GM19328 (cell line): ENCODE measurements at regions not wholly inside any gene's neighbourhood (a gene's known extent, or its start where the extent isn't known, plus 50 kb on each side); places are given as distances from the start of the nearest gene placed in this dataset.

Source experiments
- ATAC-seq: cut with Tn5 transposase; IDR thresholded peaks from one replicate; pipeline ENCODE4 v1.9.1; 2021; ENCODE audit warnings: mild to moderate bottlenecking, moderate library complexity; ENCODE audit not compliant: unreplicated experiment

DNA sequence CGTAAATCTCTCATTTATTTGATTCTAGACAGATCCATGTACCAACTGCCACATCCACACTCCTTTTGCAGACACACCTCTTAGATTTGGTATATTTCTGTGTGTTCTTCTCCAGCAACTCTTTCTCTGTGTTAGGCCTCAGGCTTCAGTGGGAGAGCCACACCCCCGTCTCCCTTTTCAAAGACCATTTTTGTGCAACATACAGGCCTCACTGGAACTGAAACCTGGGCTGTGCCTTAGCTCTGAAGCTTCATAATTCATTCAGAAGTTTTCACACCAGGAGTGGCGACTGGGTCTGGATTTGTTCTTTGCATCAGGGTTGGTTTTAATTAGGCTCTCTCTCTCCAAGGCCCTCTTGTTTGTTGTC lies 170.2 kb downstream of the THBS2 start:
- ATAC-seq = no peak

DNA sequence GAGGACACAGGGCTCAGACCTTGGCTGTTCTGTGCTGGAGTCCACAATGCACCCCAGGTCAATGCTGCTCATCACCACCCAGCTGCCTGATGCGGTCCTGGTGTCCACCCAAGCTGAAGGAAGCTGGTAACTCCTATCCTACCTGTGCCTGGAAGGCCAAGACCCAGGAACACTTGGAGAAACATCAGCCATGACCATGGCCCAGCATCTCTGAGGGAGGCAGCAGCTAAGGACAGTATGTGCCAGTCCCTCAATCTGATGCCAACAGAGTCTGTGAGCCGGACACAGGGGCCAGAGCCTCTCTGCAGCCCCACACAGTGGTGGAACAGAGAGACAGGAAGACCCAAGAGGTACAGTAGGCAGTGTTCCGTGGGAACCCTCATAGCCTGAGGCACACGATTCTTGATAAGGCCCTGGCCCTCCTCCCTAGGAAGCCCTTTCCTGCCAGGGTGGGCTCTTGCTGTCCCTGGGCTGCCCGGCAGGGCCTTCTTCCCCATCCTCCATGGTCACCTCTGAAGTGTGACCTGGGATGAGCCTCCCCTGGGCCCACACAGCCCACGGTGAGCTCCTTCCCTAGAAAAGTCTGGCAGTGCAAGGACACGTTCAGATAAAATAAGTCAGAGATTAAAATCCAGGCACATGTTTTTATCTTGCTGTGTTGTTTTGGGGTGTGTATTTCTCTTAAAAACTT lies 170.7 kb downstream of the THBS2 start:
- no peak for ATAC-seq

DNA sequence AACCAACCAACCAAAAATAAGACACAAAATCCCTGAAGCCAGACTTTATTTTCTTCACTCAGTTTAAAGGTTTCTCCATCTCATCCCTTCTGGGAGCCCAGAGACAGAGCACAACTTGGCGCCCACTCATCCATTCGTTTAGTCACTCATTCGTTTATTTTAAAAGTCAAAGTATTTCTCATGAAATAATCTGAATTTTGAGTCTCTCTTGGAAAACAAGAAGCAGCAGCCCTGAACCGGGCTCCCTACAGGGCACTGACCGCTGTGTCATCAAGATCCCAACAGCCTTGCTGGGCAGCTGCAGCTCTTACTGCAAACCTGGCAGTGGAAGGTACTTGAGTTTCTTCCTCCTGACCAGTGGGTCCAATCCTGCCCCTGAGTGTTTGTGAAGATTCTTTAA lies 171.6 kb downstream of the THBS2 start:
- ATAC-seq = no peak

DNA sequence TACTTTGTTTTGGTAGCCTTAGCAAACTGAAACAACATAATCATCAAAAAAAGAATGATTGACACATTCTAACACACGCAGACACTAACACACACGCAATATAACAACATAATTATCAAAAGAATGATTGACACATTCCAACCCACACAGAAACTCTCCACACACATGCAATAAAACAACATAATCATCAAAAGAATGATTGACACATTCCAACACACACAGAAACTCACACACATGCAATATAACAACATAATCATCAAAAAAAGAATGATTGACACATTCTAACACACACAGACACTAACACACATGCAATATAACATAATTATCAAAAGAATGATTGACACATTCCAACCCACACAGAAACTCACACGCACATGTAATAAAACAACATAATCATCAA lies 172.4 kb downstream of the THBS2 start:
- ATAC-seq = no peak

DNA sequence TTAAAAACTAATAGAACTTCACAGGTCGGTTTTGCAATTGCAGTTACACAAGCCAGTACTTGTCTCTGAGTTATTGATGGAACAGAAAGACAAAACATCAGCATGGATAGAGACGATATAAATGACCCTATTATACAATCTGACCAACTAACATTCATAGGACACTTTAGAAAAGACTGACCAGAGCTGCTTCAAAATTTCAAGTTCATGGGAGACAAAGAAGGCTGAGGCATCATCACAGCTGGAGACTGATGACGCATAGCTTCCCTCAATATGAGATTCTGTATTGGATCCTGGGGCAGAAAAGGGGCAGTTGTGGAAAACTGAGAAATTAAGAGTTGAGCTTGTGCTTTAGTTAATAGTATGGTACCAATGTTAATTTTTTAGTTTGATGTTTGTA lies 174.0 kb downstream of the THBS2 start:
- no peak for ATAC-seq

DNA sequence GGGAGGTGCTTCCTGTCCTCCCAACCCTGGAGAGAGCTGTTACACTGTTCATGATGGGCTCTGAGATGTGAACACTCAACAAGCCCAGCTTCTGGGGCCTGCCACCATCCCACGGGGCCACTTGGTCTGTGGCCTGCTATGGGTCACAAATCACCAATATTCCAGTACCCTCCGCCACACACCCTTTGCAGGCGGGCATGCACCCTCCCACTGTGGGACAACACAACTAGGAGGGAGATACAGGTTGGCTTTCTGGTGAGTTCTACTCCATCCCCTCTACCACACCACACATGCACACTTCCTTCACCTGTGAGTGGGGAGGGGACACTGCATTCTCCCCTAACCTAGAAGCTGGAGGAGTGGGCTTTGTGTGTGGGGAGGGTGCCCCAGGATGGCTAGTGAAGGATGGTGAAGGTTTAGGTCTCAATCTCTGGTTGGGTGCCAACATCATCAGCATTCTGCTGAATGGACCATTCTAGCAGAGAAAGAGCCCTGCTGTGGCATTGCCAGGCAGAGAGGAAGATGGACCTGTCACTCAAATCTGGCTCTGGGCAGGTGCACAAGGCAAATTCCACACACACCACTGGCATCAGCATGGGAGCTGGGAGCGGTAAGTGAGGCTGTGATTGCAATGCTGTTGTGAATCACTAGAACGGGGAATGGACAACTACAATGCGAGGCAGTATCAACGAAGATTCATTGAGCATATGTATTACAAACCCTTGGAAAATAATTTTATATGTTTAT lies 175.1 kb downstream of the THBS2 start:
- ATAC-seq = no peak

DNA sequence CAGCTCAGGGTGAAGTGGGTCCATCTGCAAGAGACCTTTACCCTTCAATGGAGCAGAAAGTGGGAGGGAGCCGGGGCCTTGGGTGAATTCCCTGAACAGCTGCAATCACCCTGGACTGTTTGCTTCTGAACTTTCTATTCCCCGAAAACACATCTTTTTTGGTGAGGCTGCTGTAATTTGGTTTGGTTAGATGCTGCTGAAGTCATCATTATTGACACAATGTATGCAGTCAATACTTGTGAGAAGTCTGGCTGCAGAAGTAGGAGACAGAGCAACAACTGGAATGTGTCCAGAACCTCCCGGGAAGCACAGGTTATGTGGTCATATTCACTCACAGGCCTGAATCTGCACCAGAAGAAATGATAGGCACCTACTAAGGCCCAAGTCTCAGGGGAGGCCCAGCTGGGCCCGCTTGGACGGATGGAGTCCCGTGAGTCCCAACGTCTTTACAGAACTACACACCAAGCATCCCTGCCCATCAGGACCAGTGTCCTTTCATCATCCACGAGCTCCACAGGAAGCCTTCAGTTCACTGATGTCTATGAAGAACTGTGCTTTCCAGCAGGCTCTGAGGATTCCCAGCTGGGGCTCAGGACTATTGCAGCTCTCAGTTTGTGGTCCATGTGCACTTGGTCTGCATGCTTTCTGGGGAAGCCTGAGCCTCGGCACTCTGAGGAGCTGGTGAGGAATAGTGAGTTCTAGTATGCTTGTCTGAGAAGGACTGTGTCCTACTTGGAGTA lies 177.6 kb downstream of the THBS2 start:
- no peak for ATAC-seq

DNA sequence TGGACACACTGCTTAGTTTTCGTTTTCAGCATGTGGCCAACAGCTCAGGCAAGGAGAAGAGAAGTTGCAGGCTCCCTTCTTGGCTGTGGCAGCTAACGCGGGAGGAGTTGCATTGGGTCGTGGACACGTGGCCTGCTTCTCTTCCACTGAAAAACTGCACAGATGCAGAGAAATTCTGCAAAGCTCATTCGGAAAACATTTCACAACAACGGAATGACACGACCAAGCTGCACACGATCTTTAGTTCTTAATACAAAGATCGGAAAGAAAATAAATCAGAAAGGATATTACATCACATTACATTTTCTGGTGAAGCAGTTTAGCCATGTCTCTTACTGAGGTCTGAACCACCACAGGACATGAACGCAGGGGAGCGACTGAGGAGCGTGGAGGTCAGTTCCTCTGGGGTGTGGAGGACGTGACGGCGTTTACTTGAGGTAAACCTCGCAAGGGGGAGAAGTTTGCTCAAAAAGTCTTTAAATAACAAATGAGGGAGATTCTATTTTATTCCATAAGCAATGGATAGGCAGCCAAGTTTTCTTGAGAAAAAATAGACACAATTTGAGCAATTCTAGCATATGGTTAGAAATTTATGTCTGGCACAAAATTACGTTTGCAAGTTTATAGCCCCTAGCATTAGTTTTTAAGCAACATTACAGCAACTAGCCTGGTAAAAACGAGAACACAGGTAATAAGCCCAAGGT lies 178.3 kb downstream of the THBS2 start:
- no peak for ATAC-seq

DNA sequence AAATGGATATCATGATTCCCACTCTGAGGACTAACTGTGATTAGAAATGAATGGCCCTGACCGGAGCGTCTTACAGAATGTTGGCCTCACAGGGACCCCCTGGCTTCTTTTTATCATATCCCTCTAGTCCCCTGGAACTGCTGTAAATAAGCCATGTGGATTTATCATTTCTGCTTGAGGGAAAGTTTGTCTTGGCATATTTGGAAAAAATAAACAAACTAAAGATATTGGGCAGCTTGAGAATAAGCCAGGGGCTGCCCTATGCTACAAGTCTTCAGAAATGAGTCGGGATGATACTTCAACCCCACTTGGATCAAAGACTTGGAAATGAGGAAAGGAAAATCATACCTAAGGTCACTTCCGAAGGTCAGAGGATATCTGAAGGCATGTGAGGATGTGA lies 179.1 kb downstream of the THBS2 start:
- no peak for ATAC-seq

DNA sequence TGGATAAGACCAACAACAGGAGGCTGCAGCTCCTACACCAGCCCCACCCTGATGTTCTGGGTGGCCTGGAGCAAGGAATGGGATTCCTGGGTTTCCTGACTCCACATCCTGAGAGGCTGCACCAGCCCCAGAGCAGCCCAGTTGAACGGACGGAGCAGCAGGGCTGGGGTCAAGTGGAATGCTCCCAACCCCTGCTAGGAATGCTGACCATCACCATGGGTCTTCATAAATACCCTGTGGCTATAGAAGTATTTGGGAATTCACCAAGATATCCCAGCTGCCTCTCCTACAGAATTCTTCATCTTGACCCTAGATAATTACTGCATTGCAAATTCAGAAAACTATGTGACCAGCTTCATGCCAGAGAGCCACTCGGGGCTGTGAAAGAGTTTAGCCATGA lies 180.3 kb downstream of the THBS2 start:
- ATAC-seq = no peak

DNA sequence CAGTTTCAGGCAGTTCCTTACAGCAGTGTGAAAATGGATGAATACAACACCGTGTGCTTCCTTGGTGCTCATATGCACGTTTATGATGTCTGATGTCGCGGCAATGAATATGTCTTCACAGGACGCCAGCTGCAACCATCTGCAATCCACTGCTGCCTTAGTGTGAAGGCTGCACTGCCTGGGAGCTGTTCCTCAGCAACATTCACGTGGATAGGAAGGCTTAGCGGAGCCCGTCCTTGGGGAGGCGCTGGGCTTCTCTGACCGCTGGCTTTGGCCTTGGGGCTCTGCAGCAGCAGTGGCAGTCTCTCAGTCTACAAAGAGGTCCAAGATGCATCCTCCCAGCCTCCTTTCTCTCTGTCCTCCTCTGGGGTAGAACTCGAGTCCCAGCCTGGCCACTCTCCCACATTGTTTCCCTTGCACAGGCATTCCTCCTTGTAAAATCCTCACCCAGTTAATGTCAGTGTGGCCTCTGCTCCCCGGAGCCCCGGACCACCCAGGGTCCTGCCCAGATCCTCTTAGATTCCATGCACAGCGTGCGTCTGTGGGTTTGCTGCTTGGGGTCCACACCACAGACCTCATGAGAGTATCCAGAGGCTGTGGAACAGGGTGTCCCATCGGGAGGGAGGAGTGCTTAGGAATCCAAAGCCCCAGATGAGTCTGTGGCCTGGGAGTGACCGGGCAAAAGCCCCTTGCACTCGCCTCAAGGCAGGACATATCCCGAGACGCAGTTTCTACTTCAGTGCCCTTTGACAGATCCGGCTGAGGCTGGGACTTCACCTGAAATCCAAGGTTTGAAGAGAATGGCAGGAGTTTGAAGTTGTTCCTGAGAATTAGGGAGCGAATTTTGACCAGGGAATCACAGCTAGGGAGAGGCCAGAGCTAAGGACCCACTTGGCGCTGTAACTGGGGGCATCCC lies 181.3 kb downstream of the THBS2 start:
- no peak for ATAC-seq

DNA sequence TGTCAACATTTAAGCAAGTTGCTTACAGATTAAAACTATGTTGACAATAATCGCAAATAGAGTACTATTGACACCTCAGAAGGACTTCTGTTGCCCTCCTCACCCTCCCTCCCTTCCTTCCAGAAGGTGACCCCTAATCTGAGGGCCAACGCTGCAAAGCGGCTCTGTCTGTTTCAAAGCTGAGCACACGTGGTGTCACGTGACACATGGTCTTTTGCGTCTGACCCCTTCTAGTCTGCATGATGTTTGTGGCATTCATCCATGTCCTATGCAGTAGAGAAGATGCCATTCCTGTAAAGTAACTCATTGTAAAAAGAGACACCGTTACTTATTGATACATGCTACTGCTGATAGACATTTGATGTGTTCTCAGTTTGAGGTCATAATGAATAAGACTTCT lies 182.3 kb downstream of the THBS2 start:
- ATAC-seq = no peak

DNA sequence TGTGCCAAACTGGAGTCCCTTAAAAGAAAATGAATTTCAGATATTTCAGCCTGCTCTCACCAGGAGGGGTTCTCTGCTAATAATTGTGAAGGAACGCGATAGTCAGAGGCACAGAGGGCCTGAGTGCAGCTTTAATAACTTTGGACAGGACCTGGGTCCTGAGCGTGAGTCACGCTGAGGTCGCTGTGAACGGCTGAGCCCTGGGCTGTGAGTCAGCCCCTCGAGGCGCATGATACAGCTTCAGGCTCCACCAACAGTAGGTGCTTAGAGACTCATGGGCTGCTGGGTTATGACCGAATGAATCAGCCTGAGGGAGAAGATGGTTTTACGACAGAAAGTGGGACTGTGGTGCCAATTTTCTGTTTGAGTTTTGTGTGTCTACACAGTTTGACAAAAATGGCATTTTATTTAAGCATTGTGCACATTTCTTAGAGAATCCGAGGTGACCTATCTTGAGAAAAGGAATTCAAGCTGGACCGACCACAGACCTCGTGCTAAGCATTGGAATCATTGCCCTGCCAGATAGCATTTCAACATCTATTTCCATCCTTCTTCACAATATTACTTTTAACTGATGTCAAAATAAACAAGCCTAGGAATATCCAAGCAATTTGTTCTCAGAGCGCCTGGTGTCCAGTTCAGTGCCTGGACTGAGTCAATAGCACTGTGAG lies 183.0 kb downstream of the THBS2 start:
- no peak for ATAC-seq

DNA sequence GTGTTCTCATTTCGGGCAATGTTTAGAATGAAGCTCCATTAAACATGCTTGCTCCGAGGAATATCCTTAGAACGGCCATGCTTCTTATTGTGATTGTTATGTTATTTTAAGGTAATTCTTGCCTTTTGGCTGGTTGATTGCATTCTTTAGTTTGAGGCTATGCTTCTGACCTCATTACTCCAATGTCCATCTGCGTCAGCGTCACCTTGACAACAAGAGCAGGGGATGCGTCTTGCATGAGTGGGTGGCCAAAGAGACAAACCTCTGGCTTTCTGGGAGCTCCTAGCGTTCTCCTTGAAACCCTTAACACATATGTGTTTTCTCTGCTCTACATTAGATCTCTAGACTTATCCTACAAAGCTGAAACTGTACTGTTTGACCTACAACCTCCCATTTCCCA lies 184.3 kb downstream of the THBS2 start:
- no peak for ATAC-seq

DNA sequence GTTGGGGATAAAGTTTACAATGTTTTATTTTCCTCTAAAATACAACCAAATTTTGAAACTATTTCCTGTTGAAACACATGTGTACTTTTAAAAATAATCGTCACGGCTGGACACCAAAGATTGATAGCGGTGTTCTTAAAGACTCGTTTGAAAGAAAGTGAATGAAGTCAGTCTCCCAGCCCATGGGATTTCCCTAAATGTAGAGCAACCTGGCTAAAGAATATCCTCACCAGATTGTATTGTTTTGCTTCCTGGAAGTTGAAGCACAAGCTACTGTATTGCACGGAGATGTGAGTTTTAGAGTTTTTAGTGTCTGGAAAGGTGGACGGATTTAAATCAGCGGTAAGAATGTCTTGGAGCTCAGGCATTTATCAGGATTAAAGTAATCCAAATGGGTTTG lies 189.5 kb downstream of the THBS2 start:
- ATAC-seq = no peak

DNA sequence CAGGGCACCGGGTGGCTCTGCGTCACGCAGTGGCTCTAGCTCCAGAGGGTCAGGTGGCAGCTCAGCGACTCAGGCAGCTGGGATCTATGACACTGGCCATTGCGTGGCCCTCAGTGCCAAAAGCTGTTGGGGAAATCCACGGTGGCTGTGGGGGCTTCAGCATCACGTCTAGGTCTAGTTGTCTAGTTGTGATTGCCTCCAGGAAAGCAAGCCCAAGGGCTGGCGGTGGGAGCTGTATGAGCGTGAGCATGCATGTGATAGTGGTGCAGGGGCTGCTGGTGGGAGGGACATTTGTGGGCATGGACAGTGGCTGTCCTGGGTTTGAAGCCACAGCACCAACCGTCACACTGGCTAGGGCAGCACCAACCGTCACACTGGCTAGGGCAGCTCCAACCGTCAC lies 191.4 kb downstream of the THBS2 start:
- no peak for ATAC-seq

DNA sequence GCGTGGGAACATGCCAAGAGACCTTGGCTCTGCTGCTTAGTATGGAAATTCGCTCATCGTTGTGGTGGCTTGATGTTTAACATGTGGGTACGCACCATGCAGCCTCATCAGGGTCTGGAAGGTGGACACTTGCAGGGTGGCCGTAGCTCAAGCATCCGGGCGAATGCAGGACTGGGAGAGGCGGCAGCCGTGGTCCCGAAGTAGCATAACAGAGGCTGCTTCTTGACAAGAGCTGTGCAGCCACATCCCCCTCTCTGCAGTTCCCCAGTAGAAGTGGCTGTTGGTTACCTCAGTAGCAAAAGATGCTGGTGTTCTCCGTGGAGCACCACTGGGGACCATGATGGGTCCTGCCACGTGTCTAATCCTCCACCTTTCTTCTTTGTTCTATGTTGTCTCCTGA lies 195.0 kb downstream of the THBS2 start:
- ATAC-seq = no peak

DNA sequence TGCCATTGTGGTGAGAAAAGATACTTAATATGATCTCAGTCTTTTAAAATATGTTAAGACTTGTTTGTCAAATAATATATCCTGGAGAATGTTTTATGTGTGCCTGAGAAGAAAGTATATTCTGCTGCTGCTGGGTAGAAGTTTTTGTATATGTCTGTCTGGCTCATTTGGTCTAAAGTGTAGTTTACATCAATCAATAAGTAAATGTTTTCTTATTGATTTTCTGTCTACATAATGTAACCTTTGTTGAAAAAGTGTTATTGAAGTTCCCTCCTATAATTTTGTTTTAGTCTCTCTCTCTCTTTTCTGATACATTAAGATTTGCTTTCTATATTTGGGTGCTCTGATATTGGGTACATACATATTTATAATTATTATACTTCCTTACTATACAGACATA lies 201.2 kb downstream of the THBS2 start:
- ATAC-seq = no peak

DNA sequence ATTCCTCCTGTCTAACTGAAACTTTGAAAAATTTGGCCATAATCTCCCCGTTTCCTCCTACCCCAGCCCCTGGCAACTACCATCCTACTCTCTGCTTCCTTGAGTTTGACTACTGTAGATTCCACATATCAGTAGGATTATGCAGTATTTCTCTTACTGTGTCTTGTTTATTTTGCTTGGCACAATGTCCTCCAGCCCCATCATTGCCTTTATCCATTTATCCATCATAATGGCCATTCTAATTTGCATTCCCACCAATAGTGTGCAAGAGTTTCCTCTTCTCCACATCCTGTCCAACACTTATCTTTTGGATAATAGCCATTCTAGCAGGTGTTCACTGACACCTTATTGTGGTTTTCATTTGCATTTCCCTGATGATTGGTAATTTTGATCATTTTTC lies 202.3 kb downstream of the THBS2 start:
- ATAC-seq = no peak

DNA sequence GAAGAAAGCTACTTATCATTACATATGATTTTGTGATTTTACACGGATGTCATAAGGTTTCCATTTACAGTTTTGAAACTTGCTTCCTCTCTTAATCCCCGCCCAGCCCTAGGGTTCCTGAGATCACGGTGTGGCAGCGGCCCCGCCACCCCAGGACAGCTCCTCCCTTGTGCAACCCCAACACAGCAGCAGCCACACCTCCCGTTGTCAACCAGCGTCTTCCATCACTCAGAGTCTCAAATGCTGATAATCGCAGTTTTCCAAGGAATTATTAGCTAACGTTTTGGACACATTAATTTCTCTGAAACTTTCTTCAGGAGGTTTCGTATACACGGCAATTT lies 204.8 kb downstream of the THBS2 start:
- ATAC-seq = no peak
